Endothelial cell (in vitro differentiated cells): ENCODE measurements at regions not wholly inside any gene's neighbourhood (a gene's known extent, or its start where the extent isn't known, plus 50 kb on each side); places are given as distances from the start of the nearest gene placed in this dataset.

Source experiments
- DNase-seq: peaks from one replicate; pipeline ENCODE4 v3.0.0; 2021; ENCODE audit warnings: low spot score
- H3K27ac Mint-ChIP-seq: one replicate; pipeline ENCODE4 v1.8.0; 2021; ENCODE audit warnings: mixed read lengths, inconsistent platforms; ENCODE audit not compliant: unreplicated experiment
- H3K27me3 Mint-ChIP-seq: one replicate; pipeline ENCODE4 v1.8.0; 2021; ENCODE audit warnings: mild to moderate bottlenecking, moderate library complexity, mixed read lengths, inconsistent platforms; ENCODE audit not compliant: unreplicated experiment
- H3K36me3 Mint-ChIP-seq: one replicate; pipeline ENCODE4 v1.8.0; 2021; ENCODE audit warnings: mild to moderate bottlenecking, low read depth, mixed read lengths, inconsistent platforms; ENCODE audit not compliant: unreplicated experiment
- H3K4me1 Mint-ChIP-seq: one replicate; pipeline ENCODE4 v1.8.0; 2021; ENCODE audit warnings: mild to moderate bottlenecking, mixed read lengths, inconsistent platforms; ENCODE audit not compliant: unreplicated experiment
- H3K4me3 Mint-ChIP-seq: one replicate; pipeline ENCODE4 v1.8.0; 2021; ENCODE audit warnings: mild to moderate bottlenecking, mixed read lengths, inconsistent platforms; ENCODE audit not compliant: unreplicated experiment
- H3K9me3 Mint-ChIP-seq: one replicate; pipeline ENCODE4 v1.8.0; 2021; ENCODE audit warnings: mixed read lengths, inconsistent platforms; ENCODE audit not compliant: unreplicated experiment
- TF ChIP-seq, protein P1 (sequence below): fragments of 200-600 bp; sonication (generic); IDR thresholded peaks from one replicate; pipeline ENCODE4 v1.5.0; 2021; ENCODE audit warnings: antibody characterized with exemption; ENCODE audit not compliant: unreplicated experiment

DNA sequence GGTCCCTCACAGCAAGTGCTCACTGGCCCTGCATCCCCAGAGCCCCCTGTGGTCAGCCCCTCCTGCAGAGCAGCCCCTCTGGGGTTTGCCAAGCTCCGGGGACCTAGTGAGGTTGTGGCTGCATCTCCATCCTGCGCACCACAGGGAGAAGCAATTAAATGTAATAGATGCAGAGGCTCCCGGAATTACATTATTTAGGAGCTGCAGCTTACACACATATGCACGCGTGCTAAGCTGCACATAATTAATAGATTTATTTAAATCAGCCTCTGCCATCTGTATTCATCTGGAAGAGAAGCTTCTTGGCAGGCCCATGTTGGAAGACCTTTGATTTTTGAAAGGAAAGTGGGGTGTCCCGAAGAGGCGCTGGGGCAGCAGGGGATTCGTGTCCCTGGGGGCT lies 1271.5 kb downstream of the BRD1 start:
- Mint-ChIP-seq H3K27ac (no peak overlapping the region), H3K4me3 (no peak overlapping the region)

DNA sequence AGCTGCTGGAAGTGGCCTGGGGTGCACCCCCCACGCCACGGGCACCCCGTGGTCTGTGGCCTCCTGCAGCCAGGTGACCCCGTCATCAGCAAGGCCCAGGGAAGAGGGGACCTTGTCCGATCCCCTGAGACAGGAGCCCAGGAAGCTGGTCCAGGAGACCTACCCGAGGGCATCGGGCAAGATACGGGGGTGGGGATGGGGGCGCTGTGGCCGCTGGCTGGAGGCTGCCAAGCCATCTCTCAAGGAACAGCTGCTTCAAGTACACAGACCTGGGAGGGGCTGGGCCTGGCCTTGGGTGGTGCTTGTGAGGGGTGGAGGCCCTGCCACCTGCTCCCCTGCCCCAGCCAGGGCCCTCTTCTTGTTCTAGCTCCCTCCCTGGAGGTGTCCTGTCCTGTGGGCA lies 1272.1 kb downstream of the BRD1 start:
- H3K4me1 Mint-ChIP-seq, result no peaks in the 10 kb centered on the region
- TF ChIP-seq, protein P1, sequence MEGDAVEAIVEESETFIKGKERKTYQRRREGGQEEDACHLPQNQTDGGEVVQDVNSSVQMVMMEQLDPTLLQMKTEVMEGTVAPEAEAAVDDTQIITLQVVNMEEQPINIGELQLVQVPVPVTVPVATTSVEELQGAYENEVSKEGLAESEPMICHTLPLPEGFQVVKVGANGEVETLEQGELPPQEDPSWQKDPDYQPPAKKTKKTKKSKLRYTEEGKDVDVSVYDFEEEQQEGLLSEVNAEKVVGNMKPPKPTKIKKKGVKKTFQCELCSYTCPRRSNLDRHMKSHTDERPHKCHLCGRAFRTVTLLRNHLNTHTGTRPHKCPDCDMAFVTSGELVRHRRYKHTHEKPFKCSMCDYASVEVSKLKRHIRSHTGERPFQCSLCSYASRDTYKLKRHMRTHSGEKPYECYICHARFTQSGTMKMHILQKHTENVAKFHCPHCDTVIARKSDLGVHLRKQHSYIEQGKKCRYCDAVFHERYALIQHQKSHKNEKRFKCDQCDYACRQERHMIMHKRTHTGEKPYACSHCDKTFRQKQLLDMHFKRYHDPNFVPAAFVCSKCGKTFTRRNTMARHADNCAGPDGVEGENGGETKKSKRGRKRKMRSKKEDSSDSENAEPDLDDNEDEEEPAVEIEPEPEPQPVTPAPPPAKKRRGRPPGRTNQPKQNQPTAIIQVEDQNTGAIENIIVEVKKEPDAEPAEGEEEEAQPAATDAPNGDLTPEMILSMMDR, result no peak
- H3K27me3 Mint-ChIP-seq, result peaks cover 3% of the 10 kb centered on the region
- DNase-seq, result no peak
- no peaks in the 10 kb centered on the region for H3K9me3 Mint-ChIP-seq
- H3K36me3 Mint-ChIP-seq, result no peaks in the 10 kb centered on the region
- no peak overlapping the region for H3K4me3 Mint-ChIP-seq
- no peak overlapping the region for H3K27ac Mint-ChIP-seq

More for the DNA sequence above, 1271.5 kb downstream of the BRD1 start:
- H3K36me3 Mint-ChIP-seq, result no peaks in the 10 kb centered on the region
- peaks cover 3% of the 10 kb centered on the region for H3K27me3 Mint-ChIP-seq
- no peaks in the 10 kb centered on the region for H3K4me1 Mint-ChIP-seq
- DNase-seq, result no peak
- TF ChIP-seq, protein P1, result no peak
- no peaks in the 10 kb centered on the region for H3K9me3 Mint-ChIP-seq

DNA sequence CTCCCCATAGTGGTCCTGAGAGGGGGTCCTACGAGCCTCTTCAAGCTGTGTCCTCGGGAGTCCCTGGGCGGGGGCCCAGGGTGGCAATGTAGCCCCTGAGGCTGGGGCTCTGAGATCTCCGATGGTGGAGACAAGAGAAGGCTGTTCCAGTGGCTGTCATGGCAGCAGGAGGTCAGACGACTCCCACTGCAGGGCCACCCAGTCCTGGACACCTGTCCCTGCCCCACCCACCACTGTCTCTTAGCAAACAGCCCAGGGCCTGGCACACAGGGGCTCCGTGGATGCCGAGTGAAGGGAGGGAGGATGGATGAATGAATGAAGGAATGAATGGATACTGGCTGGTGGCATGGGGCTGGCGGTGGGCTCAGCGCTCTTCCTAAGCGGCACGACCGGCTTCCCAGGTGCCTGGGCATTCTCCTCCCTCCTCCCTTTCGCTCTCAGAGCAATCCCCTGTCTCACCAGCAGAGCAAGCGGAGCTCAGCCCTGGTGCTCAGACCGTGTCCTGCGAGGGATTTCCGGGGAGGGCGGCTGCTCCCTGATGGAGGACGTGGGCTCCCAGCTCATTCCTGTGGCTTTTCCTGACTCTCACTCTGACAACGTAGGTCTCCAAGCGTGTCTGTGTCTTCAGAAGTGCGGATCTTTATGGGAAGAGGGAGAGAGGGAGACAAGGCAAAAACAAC lies 1272.6 kb downstream of the BRD1 start:
- no peak overlapping the region for H3K4me3 Mint-ChIP-seq
- TF ChIP-seq, protein P1, result no peak
- no peaks in the 10 kb centered on the region for H3K4me1 Mint-ChIP-seq
- peaks cover 3% of the 10 kb centered on the region for H3K27me3 Mint-ChIP-seq
- no peaks in the 10 kb centered on the region for H3K9me3 Mint-ChIP-seq
- no peaks in the 10 kb centered on the region for H3K36me3 Mint-ChIP-seq
- H3K27ac Mint-ChIP-seq, result no peak overlapping the region
- peak; percentile 33 for DNase-seq

DNA sequence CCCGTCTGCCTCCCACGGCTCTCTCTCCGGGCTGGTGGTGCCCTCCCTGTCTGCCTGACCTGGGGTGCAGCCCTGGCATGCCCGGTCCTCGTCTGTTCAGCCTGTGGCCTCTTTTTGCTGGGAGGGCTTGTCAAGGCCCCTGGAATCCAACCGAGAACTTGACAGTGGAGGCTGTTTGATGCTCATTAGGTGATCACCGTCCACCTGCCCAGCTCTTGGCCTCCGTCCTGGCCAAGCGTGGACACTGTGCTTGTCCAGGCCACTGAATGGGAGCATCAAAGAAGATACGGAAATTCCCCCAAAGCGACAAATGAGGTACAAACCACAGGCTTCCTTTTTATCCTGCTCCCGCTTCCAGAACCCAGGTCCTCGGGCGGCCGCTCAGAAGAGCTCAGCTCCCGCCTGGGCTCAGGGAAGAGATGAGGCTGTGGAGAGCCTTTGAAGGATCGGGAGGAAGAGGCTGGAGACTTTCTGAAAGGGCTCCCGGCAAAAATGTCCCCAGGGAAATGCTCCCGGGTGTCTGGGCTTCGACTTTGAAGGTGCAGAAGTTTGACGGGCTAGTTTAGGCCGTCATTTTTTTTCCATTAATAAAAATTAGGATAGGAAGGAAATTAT lies 1273.9 kb downstream of the BRD1 start:
- Mint-ChIP-seq H3K4me1 (no peaks in the 10 kb centered on the region), H3K9me3 (no peaks in the 10 kb centered on the region), H3K36me3 (no peaks in the 10 kb centered on the region), H3K27ac (no peak overlapping the region), H3K27me3 (peaks cover 3% of the 10 kb centered on the region), H3K4me3 (no peak overlapping the region)
- TF ChIP-seq, protein P1, result no peak
- no peak for DNase-seq

DNA sequence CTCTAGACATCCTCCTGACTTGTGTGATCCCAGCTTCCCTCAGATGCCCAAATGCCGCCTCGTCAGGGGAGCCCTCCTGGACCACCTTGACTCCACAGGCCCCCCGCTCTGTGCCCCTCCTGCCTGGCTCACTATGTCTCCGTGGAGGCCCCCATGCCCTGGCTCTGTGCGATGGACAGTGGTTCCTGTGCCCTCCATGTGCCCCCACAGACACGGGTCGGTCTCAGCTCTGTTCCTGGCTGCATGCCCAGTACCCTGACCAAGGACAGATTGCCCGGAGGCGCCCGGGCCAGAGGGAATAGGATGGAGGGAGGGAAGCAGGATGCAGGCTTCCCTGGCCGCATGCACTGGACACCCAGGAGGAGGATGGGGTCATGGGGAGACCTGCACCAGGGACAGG lies 1274.6 kb downstream of the BRD1 start:
- Mint-ChIP-seq H3K4me3 (no peak overlapping the region), H3K27me3 (peaks cover 3% of the 10 kb centered on the region), H3K9me3 (no peaks in the 10 kb centered on the region), H3K4me1 (no peaks in the 10 kb centered on the region), H3K27ac (no peak overlapping the region), H3K36me3 (no peaks in the 10 kb centered on the region)
- DNase-seq, result no peak
- TF ChIP-seq, protein P1, result no peak
